Thyroid gland (tissue), 4 donors: ENCODE measurements at regions not wholly inside any gene's neighbourhood (a gene's known extent, or its start where the extent isn't known, plus 50 kb on each side); places are given as distances from the start of the nearest gene placed in this dataset.
A peak's percentile ranks its signal among the peaks of the same experiment; 100 is the strongest.

Source experiments
- DNase-seq, 2 donors: peaks; one replicate each; pipeline ENCODE4 v3.0.0-alpha.2; 2019
- H3K27ac ChIP-seq, 3 donors: fragments of 200-600 bp; sonication (generic); 1 replicate in 2 of 3; 2 replicates in 1 of 3; pipeline ENCODE4 v1.5.1; 2016 to 2019; ENCODE audit warnings: mild to moderate bottlenecking in 1 of 3, moderate library complexity in 1 of 3
- H3K27me3 ChIP-seq: fragments of 200-600 bp; sonication (generic); one replicate; pipeline ENCODE4 v1.5.1; 2019
- H3K36me3 ChIP-seq, 2 donors: fragments of 200-600 bp; sonication (generic); one replicate each; pipeline ENCODE4 v1.5.1; 2016 to 2019
- H3K4me1 ChIP-seq, 2 donors: fragments of 200-600 bp; sonication (generic); one replicate each; pipeline ENCODE4 v1.5.1; 2017 to 2019
- H3K4me3 ChIP-seq, 3 donors: fragments of 200-600 bp; sonication (generic); replicated peaks in 1 of 3; 1 replicate in 2 of 3; 2 replicates in 1 of 3; pipeline ENCODE4 v1.5.1; 2016; ENCODE audit warnings: mild to moderate bottlenecking in 1 of 3
- H3K9me3 ChIP-seq: fragments of 200-600 bp; sonication (generic); one replicate; pipeline ENCODE4 v1.5.1; 2017
- POLR2A ChIP-seq, 2 donors: fragments of 450-650 bp; IDR thresholded peaks; one replicate each; pipeline ENCODE4 v1.6.1; 2017; ENCODE audit warnings: antibody characterized with exemption in 2 of 2, mild to moderate bottlenecking in 2 of 2, moderate library complexity in 1 of 2
- WGBS, 2 donors: methylation state at CpG; one replicate each; pipeline ENCODE4 v1.1.5; 2017; 5-methylcytosine and 5-hydroxymethylcytosine counted together
- intact Hi-C: fragments of 100-400 bp; cut with DNase I; formaldehyde crosslinking; loops from one replicate; pipeline ENCODE4 v1.15.1; 2023
- TF ChIP-seq, protein P1 (sequence below), 6 experiments: fragments of 200-600 bp in 3 of 6; fragments of 450-650 bp in 3 of 6; sonication (generic) in 3 of 6; IDR thresholded peaks; one replicate each; pipeline ENCODE4 v1.5.1; 2016 to 2019; ENCODE audit warnings: antibody characterized with exemption in 6 of 6, mild to moderate bottlenecking in 2 of 6, inconsistent platforms in 1 of 6, moderate library complexity in 1 of 6

DNA sequence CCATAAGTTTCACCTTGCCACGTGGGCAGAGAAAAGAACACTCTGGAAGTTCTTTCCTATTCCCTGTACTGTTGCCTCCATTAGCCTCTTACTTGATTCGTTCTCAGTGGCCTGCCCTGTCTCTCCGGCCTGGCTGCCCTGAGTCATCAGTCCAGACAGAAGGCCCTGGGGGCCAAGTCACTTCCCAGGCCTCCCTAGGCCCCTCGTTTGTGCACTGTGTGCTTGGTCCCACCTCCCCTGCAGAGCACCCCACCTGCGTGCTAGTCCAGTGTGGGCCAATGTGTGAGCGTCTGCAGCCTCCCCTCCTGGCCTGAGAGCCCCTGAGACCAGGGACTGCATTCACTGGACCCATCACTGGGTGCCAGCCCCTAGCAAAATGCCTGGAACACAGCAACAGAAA lies 191.2 kb upstream of the RREB1 start:
- peaks cover 42 to 54% of the 10 kb centered on the region in 2 donors for H3K4me1 ChIP-seq
- TF ChIP-seq, protein P1, sequence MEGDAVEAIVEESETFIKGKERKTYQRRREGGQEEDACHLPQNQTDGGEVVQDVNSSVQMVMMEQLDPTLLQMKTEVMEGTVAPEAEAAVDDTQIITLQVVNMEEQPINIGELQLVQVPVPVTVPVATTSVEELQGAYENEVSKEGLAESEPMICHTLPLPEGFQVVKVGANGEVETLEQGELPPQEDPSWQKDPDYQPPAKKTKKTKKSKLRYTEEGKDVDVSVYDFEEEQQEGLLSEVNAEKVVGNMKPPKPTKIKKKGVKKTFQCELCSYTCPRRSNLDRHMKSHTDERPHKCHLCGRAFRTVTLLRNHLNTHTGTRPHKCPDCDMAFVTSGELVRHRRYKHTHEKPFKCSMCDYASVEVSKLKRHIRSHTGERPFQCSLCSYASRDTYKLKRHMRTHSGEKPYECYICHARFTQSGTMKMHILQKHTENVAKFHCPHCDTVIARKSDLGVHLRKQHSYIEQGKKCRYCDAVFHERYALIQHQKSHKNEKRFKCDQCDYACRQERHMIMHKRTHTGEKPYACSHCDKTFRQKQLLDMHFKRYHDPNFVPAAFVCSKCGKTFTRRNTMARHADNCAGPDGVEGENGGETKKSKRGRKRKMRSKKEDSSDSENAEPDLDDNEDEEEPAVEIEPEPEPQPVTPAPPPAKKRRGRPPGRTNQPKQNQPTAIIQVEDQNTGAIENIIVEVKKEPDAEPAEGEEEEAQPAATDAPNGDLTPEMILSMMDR (IDR thresholded peaks at IDR 0.05): no peak
- TF ChIP-seq POLR2A (IDR thresholded peaks at IDR 0.05): no peak
- H3K27me3 ChIP-seq: no peaks in the 10 kb centered on the region
- H3K27ac ChIP-seq: peak overlapping the region; percentile 87 to 98 (median 95)
- DNase-seq: no peak
- 67 to 76% methylated on average over 5 to 6 of the region's 6 CpGs for WGBS, 2 donors
- intact Hi-C loops: no loop called here
- no peaks in the 10 kb centered on the region for H3K9me3 ChIP-seq
- H3K4me3 ChIP-seq: no peak overlapping the region
- no peaks in the 10 kb centered on the region for H3K36me3 ChIP-seq

DNA sequence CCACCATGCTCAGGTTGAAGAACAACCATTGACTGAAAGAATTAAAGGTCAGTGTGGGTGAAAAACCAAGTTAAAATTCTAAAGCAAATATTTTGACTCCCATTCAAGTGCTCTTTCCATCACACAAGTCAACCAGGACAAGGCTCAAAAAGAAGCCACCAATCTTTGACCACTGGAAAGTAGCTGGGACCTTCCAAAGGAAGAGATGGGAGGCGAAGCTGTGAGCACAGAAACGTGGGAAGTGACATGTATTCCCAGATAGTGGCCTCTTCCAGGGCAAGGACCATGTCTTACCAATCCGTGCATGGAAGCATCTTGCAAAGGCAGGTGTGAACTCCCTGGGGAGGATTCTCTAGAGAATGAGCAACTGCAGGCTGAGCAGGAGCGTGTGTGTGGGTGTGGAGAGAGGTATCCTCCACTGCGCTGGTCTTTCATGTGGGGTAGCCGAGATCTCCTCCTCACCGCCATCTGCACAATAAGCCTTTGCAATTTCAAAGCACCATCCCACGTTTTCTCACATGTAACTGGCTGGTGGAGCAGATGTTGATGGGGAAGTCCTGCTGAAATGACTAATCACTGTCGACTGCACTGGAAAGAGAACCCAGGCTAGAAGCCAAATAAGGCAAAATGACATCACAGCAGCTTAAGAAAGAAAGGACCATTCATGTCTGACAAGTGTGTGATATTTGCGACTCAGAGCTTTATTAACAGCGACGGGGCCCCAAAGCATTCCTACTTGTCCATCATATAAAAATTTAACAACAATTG lies 189.4 kb upstream of the RREB1 start:
- DNase-seq: no peak
- intact Hi-C loops: no loop called here
- Histone ChIP-seq H3K4me1 (peaks cover 31 to 40% of the 10 kb centered on the region in 2 donors), H3K4me3 (no peak overlapping the region), H3K27ac (no peak overlapping the region), H3K9me3 (no peaks in the 10 kb centered on the region), H3K36me3 (no peaks in the 10 kb centered on the region), H3K27me3 (no peaks in the 10 kb centered on the region)
- 80 to 82% methylated on average over 12 of the region's 12 CpGs for WGBS, 2 donors
- no peak for TF ChIP-seq POLR2A (IDR thresholded peaks at IDR 0.05)
- TF ChIP-seq, protein P1 (IDR thresholded peaks at IDR 0.05): no peak

DNA sequence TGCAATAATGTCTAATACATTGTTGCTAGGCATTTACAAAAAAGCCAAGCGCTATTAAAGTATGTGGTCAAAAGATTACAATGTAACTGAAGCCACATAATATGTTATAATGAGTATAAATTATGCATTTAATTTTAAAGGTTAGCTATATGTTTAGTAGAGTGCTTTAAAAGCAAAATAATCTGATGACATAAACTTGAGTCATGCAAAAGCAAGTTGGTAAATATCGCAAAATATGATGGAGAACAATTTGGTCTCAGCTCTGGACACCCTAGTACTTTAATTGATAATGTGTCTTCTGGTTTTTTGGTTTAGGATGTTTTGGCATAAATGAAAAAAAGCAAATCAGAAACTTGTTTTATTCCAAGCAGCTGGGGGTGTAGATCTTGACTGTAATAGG lies 188.6 kb upstream of the RREB1 start:
- Histone ChIP-seq H3K27me3 (no peaks in the 10 kb centered on the region), H3K4me3 (no peak overlapping the region), H3K9me3 (no peaks in the 10 kb centered on the region), H3K27ac (no peak overlapping the region), H3K4me1 (peaks cover 23 to 33% of the 10 kb centered on the region in 2 donors), H3K36me3 (no peaks in the 10 kb centered on the region)
- WGBS, 2 donors: 92 to 97% methylated on average over 2 of the region's 2 CpGs
- intact Hi-C loops: no loop called here
- no peak for TF ChIP-seq POLR2A (IDR thresholded peaks at IDR 0.05)
- TF ChIP-seq, protein P1 (IDR thresholded peaks at IDR 0.05): no peak
- DNase-seq: no peak

DNA sequence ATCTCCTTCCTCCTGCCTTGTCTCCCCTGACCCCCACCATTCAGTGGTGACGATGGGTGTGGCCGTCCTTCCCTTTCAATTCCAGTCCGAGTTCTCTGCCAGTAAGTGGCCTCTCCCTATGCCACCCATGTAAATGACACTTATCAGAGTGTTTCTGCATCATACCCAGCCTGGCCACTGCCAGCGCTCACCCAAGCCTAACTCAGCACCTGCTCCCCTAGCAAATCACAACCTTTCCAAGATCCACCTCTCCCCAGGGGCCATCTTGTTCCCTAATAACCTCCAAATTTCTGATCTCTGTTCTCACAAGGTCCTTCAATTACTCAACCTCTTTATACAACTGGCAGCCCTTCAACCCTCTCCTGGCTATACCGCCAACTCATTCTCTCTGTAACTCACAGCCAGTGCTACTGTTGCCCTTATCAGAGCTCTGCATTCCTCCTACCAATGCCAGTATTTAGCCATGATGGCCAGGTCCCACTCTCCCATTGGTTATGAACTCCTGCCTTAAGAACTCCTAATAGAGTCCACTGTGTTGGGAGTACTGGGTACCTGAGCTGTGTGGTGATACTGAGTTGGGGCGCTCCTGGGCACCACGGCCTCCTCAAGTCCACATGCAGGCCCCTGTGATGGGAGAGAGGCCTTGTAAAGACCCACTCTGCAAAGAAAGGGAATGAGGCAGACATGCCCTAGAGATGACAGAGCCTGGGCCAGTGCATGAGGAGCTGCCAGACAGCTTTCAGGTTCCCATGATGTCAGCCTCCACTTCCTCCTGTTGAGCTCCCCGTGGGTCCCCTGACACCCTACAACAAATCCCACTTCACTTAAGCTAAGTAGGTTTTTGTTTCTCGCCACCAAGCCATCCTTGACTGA lies 187.4 kb upstream of the RREB1 start:
- Histone ChIP-seq H3K27ac (peak overlapping the region in 2 of 3 donors; percentile 8 to 41), H3K36me3 (no peaks in the 10 kb centered on the region), H3K9me3 (no peaks in the 10 kb centered on the region), H3K4me3 (no peak overlapping the region), H3K27me3 (no peaks in the 10 kb centered on the region), H3K4me1 (peaks cover 21 to 27% of the 10 kb centered on the region in 2 donors)
- peak in 1 of 2 donors; percentile 34 for DNase-seq
- TF ChIP-seq POLR2A (IDR thresholded peaks at IDR 0.05): no peak
- TF ChIP-seq, protein P1 (IDR thresholded peaks at IDR 0.05): no peak
- WGBS, 2 donors: 75 to 83% methylated on average over 9 of the region's 9 CpGs
- intact Hi-C loops: no loop called here

DNA sequence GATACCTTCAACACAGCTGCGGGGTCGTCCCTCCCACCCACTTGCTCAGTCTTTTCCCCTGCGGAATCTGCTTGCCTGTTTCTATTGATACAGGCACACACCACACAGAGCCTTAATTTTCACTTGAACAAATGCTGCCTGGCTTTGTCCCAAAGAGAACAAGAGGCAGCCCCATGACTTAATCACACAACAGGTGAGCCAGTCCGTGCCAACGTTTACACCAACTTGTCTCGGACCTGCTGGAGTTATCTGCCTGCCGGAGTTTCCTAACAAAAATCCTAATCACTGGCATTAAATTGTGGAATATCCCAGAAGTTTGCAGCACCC lies 186.8 kb upstream of the RREB1 start:
- intact Hi-C loops: no loop called here
- Histone ChIP-seq H3K36me3 (no peaks in the 10 kb centered on the region), H3K27me3 (no peaks in the 10 kb centered on the region), H3K4me3 (no peak overlapping the region), H3K9me3 (no peaks in the 10 kb centered on the region), H3K4me1 (peaks cover 17 to 24% of the 10 kb centered on the region in 2 donors), H3K27ac (peak overlapping the region in 1 of 3 donors; percentile 41)
- 84 to 91% methylated on average over 7 of the region's 7 CpGs for WGBS, 2 donors
- DNase-seq: peak in 1 of 2 donors; percentile 36
- TF ChIP-seq, protein P1 (IDR thresholded peaks at IDR 0.05): no peak
- TF ChIP-seq POLR2A (IDR thresholded peaks at IDR 0.05): no peak
